Liver (tissue), 3 donors: ENCODE measurements at regions not wholly inside any gene's neighbourhood (a gene's known extent, or its start where the extent isn't known, plus 50 kb on each side); places are given as distances from the start of the nearest gene placed in this dataset.

Experiments
- RAD21 ChIP-seq, 2 donors: IDR thresholded peaks; 2 replicates each; pipeline ENCODE4 v1.6.1; 2016; ENCODE audit warnings: antibody characterized with exemption in 2 of 2, mild to moderate bottlenecking in 2 of 2
- TF ChIP-seq, protein P1 (sequence below): IDR thresholded peaks from 2 replicates; pipeline ENCODE4 v1.6.1; 2016; ENCODE audit warnings: antibody characterized with exemption, mild to moderate bottlenecking
- TF ChIP-seq, protein P2 (sequence below): IDR thresholded peaks from 2 replicates; pipeline ENCODE4 v1.6.1; 2016; ENCODE audit warnings: antibody characterized with exemption
- TF ChIP-seq, protein P3 (sequence below): fragments of 150-350 bp; IDR thresholded peaks from 2 replicates; pipeline ENCODE4 v1.5.1; 2017; ENCODE audit warnings: improper control_type of control experiment, low read depth, low read length; ENCODE audit not compliant: missing input control
- donor health status: healthy.
- donor health status: healthy.

- TF ChIP-seq RAD21 (IDR thresholded peaks at IDR 0.05): no peak
- TF ChIP-seq, protein P1, sequence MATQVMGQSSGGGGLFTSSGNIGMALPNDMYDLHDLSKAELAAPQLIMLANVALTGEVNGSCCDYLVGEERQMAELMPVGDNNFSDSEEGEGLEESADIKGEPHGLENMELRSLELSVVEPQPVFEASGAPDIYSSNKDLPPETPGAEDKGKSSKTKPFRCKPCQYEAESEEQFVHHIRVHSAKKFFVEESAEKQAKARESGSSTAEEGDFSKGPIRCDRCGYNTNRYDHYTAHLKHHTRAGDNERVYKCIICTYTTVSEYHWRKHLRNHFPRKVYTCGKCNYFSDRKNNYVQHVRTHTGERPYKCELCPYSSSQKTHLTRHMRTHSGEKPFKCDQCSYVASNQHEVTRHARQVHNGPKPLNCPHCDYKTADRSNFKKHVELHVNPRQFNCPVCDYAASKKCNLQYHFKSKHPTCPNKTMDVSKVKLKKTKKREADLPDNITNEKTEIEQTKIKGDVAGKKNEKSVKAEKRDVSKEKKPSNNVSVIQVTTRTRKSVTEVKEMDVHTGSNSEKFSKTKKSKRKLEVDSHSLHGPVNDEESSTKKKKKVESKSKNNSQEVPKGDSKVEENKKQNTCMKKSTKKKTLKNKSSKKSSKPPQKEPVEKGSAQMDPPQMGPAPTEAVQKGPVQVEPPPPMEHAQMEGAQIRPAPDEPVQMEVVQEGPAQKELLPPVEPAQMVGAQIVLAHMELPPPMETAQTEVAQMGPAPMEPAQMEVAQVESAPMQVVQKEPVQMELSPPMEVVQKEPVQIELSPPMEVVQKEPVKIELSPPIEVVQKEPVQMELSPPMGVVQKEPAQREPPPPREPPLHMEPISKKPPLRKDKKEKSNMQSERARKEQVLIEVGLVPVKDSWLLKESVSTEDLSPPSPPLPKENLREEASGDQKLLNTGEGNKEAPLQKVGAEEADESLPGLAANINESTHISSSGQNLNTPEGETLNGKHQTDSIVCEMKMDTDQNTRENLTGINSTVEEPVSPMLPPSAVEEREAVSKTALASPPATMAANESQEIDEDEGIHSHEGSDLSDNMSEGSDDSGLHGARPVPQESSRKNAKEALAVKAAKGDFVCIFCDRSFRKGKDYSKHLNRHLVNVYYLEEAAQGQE: no peak
- TF ChIP-seq, protein P2, sequence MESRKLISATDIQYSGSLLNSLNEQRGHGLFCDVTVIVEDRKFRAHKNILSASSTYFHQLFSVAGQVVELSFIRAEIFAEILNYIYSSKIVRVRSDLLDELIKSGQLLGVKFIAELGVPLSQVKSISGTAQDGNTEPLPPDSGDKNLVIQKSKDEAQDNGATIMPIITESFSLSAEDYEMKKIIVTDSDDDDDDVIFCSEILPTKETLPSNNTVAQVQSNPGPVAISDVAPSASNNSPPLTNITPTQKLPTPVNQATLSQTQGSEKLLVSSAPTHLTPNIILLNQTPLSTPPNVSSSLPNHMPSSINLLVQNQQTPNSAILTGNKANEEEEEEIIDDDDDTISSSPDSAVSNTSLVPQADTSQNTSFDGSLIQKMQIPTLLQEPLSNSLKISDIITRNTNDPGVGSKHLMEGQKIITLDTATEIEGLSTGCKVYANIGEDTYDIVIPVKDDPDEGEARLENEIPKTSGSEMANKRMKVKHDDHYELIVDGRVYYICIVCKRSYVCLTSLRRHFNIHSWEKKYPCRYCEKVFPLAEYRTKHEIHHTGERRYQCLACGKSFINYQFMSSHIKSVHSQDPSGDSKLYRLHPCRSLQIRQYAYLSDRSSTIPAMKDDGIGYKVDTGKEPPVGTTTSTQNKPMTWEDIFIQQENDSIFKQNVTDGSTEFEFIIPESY: no peak
- TF ChIP-seq, protein P3, sequence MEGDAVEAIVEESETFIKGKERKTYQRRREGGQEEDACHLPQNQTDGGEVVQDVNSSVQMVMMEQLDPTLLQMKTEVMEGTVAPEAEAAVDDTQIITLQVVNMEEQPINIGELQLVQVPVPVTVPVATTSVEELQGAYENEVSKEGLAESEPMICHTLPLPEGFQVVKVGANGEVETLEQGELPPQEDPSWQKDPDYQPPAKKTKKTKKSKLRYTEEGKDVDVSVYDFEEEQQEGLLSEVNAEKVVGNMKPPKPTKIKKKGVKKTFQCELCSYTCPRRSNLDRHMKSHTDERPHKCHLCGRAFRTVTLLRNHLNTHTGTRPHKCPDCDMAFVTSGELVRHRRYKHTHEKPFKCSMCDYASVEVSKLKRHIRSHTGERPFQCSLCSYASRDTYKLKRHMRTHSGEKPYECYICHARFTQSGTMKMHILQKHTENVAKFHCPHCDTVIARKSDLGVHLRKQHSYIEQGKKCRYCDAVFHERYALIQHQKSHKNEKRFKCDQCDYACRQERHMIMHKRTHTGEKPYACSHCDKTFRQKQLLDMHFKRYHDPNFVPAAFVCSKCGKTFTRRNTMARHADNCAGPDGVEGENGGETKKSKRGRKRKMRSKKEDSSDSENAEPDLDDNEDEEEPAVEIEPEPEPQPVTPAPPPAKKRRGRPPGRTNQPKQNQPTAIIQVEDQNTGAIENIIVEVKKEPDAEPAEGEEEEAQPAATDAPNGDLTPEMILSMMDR: no peak
These were observed 823.4 kb upstream of the ZEB2 start for GRCh38 chr2:145343287-145343686.
